Ramos (cell line): ENCODE measurements at regions not wholly inside any gene's neighbourhood (a gene's known extent, or its start where the extent isn't known, plus 50 kb on each side); places are given as distances from the start of the nearest gene placed in this dataset.

ENCODE experiments used
- in situ Hi-C: fragments of 300-500 bp; cut with MboI; formaldehyde crosslinking; loops from one replicate; pipeline ENCODE4 v1.14.3; 2022; ENCODE audit warnings: low sequenced_read_pairs; ENCODE audit not compliant: unreplicated experiment

DNA sequence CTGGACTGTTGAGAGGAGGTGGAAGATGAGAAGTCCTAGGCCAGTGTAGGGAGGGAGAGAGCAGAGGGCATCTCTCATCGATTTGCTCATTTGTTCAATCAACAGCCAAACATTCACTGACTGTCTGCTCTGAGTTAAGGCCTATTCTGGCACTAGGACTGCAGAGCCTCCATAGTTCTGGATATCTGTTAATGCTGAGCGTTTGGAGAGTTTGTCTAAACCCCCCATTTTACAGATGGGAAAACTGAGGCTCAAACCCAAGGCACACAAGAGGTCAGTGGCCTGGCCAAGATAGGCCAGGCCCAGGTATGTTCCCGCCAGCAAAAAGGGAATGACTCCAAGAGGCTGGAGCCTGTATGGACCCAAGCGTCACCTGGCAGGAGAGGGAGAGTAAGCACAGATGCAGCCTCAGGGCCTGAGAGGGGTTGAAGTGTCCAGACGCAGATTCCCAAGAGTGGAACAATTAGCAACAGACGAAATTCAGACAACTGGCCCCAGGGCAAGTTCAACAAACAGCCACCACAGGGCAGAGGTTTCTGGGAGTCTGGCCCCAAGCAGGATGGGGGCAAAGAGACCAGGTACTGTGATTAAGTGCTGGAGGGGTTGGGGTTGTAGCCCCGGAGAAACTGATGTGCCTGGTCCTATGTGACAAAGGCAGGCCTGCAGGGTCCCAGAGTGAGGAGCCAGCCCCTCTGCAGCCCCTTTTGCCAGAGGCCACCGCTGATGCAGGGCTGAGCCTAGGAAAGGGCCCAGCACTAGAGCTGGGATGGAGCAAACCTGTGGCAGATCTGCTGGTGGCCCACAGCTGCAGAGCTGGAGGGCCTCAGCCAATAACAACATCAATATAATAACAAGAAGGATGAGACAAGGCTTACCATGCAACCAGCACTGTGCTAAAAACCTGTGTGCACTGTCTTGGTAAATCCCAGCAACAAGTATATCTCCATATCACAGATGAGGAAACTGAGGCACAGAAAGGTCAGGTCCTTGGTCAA is 245.1 kb upstream of the TLE3 start:
- in situ Hi-C loops, result no loop called here

DNA sequence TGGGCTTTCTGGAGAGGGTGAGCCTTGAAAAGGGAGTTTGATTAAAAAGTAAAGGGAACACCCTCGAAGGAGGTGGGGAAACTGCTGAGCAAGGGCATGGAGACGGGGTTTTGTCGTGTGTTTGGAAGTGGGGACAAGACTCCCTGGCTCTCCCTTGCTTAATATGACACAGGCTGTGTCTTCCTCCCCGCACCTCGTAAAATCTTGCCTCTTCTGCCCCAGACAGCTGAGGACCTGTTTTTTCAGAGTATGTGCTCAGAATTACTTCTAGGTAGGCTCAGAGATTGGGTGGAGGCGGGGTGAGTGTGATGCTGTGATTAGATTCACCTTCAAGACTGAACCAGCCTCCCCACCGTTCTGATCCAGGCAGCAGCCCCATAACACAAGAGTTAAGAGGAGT is 244.4 kb upstream of the TLE3 start:
- in situ Hi-C loops, result no loop called here

DNA sequence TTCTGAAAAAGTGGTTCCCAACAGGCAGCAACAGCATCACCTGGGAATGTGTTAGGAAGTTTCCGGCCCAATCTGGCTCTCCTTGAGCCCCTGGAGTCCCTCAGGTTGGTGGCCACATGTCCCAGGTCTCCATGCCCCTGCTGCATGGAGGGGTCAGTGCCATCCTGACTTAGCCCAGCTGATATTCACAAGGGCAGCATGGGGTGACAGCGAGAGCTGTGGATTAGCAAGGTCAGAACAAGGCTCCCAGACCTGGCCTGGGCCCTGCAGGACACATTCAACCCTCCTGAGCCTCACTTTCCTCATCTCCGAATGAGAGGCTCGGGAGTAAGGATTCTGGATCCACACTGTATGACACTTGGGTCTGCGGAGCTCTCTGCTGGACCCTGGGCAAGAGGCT is 243.8 kb upstream of the TLE3 start:
- in situ Hi-C loops, result no loop called here

DNA sequence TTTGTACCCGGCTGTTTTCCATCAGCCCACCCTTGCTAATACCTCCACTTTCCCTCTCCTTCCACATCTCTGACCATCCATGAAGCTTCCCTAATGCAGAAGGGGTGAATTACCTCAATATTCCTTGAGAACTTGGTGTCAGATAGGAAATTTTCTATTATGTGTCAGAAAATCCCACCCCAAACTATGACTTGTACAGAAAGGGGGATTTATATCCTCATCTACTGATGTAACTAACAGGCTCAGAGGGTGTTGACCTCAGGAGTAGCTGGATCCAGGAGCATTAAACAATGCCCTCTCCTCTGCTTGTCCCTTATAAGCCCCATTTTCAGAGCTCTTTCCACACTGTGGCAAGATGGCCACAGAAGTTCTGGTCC is 242.8 kb upstream of the TLE3 start:
- in situ Hi-C loops, result no loop called here

DNA sequence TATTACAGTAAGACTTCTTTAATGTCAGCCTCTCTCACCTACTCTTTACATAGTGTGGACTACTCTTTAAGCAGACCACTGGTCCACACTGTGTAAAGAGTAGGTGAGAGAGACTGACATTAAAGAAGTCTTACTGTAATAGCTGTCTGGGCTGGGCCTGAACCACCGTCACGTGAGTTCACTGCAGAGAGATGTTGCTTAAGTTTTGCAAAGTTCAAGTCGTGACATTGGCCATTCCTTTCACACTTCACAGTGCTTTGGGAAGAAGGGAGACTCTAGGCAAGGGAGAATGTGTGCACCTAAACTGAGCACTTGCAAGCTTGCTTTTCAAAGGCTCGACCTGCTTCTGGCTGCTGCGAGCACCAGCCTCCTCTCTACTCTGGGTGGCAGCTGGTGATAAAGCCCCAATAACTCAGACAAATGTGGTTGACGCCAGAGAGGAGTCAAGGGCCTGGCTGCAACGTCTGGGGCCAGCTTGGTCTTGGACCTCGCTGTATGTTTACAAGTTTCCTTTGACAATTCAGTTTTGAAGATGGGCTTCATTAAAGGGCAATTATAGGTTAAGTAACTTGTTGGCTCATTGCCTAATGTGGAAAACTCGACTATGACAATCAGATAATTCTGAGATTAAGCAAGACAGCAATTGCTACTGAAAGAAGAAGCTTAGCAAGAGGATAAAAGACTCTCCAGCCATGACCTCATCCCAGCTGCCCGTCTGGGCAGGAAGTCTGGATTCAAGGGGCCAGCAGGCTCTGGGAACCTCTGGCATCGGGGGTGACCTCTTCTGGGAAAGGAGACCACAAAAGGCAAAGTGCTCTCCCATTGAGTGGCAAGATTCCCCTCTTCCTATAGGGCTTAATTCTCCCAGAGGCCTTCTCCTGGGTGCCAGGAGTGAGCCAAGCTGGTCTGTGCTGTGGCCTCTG is 242.1 kb upstream of the TLE3 start:
- in situ Hi-C loops, result no loop called here

DNA sequence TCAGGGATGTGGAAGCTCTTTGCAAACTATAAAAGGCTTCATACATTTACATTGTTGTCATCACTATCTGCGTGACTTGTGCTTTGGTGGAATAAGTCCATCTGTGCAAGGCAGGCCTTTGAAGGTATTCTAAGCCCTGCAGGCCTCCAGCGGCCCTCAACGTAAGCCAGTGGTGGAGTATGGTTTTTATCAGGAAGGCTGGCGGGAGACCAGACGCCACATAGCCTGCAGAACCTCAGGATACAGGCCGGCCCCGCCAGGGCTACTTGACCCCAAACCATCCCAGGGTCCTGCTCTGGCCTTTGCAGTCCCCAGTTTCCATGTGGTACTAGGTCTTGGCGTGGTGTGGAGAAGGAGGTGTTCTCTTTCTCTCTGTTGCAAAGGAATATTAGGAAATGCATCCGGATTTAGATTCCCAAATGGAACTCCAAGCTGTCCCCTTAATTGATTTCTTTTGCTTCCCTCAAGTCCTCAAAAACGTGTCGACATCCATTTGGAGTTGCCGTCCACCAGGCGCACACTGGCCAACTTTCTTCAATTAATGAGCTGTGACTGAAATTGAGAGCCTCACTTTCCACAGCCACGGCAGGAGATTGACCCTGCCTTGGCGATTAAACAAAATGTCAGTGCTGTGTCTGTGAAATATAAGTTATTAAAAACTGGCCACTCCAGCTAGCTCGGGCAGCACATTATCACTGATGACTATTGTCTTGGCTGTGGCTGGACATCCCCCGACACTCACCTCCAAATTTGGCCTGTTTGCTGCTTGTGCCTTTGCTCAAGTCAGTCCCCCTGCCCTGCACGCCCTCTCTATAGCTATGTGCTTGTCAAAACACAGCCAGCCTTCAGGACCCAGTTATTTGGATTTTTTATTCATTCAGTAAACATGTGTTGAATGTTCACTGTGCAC is 239.8 kb upstream of the TLE3 start:
- in situ Hi-C loops, result no loop called here

DNA sequence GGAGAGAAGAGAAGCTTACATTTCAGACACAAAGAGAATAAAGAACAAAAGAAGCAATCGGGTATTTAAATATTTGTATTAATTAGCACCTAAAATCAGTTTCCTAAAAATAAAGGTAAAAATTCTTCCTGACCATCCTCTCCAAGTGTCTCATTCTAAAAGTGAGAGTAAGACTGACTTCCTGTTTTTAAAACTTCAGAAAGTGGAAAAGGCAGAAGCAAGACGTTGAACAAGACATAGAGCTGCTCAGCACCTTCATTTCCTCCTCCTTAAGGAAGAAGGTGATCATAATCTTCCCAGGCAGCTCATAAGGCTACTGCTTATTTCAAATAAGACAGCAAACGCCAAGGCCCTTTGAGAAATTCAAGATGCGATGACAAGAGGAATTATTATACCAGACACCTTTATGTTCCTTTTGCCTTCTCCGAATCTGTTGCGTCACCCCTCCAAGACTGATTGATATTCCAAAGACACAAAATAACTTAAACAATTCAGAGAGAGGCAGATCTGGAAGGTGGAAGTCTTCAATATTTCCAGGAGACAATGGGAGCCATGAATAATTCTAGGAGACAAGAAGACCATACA is 238.8 kb upstream of the TLE3 start:
- in situ Hi-C loops, result no loop called here

DNA sequence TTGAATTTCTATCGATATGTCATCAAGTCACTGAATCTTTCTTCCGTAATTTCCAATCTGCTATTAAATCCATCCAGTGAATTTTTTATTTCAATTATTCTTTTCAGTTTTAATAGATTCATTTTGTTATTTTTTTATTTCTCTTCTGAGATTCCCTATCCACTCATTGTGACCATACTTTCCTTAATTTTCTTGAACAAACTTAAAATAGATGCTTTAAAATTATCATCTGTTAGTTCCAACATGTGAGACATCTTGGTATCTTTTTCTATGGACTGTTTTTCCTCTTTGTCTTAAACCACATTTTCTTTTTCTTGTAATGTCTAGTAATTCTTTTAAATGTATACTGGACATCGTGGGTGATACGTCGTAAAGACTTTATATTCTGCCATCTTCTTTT is 236.6 kb upstream of the TLE3 start:
- in situ Hi-C loops, result no loop called here

DNA sequence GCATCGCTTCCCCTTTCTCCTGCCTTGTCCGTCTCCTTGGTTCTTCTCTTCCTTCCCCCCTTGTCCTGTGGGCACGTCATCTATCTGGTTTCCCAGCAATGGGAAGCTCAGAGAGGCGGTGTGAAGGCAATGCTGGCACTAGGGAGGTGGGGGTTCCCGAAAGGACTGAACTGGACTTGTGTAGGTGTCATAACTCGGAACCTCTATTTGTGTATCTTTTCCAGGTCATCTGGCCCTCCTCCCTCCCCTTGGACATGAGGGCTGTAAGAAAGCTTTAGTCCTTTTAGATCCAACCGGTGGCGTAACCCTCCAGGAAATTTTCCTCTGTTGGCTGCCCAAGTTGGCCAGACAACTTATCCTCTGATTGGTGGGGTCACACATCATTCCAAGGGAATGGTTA is 231.5 kb upstream of the TLE3 start:
- in situ Hi-C loops, result no loop called here

DNA sequence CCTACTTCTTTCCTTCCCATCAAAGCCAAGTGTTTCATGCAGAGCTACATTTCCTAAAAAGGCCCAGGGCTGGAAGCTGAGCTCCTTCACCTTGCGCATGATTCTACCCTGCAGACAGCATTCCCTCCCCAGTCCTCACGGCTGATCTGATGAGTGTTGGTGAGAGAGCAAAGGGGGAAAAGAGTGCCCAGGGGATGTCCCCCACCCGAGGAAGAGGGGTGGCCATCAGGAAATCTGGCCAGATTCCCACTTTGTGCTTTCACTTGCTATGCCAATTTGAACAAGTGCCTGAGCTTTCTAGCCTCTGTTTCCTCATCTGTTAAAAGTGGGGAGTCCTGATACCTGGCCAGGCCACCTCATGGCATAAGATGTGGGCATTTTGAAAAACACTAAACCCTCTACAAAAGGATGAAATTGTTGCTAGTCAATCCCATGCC is 231.0 kb upstream of the TLE3 start:
- in situ Hi-C loops, result no loop called here

DNA sequence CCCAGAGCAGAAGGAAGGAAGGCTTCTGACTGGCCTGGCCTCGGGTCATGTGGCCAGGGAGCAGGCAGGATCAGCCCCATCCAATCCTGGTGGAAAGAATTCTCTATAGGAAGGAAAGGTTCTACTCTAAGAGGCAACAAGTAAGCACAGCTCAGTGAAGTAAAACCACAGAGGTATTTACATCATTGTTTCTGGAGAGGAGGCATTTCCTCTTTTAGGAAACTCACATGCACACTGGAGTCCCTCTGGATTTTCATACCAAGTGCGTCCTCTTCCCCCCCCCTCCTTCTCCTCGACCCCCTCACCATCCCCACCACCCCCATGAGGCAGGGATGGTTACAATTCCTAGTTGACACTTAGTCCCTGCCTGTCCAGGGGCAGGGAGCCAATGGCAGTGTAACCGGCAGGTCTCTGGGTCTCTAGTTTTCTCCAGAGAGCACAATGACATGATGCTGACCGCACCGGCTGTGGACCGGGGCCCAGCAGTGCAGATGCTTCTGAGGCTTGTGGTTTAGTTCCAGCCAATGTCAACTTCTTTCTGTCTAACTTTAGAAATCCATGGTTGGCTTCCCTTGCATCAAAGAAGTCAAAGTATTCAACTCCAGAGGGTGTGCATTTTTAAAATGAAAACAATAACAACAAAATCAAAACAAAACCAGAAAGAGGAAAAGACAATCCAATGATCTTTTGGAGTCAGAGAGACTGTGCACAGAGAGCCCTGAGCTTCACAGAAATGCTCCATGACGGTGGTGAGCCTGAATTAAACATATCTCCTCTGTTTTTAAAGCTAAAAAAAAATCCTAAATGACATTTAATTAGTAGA is 230.3 kb upstream of the TLE3 start:
- in situ Hi-C loops, result no loop called here

DNA sequence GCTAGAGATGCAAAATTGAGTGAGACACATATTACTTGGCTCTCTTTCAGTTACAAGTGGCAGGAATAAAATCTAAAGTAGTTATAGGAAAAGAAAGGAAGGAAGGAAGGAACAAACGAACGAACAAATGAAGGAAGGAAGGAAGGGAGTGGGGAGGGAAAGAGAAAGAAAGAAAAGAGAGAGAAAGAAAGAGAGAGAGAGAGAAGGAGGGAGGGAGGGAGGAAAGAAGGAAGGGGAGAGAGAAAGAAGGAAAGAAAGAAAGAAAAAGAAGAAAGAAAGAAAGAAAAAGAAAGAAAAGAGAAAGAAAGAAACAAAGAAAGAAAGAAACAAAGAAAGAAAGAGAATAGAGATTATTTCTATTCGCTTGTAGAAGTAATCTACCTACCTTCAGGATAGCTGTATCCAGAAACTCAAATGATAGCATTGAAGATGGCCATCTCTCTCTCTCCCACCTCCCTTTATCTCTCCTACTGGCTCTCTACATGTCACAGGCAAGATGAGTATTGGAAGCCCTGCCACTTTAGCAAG is 229.7 kb upstream of the TLE3 start:
- in situ Hi-C loops, result no loop called here

DNA sequence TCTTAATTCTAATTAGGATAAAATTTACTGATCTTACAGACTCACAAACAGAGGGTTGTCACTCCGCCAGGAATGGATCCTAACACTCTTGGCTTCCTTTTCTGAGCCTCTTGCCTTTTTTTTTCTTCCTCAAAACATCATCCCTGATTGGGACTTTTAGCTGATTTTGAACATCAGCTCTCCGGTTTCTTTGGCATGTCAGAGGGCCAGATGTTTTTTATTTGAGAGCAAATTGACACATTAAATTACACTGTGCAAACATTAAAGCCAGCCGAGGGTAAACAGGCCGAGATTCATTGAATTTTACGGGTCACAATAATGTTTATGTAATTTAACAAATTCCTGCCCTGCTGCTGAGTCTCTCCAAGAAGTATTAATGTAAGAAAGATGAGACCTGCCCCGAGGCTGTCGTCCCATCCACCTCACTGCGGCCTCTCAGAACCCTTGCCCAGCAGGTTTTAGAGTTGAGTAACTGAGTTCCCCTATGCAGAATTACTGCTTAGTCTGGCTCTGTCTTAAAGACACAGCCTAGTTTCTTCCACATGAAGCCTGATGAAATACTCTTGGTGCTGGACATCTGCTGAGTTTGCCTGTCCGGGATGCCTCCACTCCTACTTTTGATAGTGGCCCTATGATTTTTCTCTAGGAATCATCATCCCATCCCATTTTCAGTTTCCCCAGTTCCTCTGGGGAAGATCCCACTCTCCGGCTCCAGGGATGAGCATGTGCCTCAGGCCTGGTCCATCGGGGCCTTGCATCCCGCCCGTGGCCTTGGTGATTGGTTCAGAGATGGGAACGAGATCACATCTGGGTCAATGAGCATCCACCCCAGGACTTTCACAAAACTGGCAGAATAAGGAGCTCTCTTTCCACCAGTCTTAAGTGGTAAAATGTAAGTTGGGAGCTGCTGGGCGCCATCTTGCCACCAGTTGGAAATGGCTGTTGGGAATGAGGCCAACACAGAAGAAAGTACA is 226.6 kb upstream of the TLE3 start:
- in situ Hi-C loops, result no loop called here

DNA sequence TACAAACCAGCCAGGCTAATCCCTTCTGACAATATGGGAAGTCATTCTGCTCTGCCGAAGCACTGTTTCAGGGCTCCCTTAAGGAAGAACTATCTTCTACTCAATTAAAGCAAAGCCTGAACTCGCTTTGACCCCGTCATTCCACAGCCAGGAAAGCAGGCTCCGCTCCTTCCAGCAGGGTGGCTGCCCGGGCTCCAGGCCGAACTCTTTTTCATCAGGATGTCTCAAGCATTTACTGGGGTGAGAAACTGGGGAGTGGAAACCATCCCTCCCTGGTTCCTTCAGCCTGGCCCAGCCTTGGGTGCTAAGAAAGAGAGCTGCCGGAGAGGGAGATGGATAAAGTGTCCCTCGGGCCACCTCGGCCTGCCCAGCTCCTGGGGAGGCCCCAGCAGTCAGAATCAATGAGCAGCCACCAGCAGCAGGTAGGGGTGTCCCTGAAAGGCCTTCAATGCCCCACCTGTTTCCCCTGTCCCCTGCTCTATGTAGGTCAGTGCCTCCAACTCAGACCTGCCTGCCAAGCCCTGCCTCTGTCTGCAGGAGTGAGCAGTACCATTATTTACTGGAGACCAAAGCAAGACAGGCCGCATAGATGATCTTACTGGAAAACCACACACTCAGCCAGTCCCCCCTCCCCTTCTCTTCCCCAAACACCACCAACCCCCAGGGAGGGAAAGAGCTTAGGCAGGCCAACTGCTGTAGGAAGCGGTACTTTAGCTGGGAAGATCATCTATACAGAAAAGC is 225.6 kb upstream of the TLE3 start:
- in situ Hi-C loops, result no loop called here

DNA sequence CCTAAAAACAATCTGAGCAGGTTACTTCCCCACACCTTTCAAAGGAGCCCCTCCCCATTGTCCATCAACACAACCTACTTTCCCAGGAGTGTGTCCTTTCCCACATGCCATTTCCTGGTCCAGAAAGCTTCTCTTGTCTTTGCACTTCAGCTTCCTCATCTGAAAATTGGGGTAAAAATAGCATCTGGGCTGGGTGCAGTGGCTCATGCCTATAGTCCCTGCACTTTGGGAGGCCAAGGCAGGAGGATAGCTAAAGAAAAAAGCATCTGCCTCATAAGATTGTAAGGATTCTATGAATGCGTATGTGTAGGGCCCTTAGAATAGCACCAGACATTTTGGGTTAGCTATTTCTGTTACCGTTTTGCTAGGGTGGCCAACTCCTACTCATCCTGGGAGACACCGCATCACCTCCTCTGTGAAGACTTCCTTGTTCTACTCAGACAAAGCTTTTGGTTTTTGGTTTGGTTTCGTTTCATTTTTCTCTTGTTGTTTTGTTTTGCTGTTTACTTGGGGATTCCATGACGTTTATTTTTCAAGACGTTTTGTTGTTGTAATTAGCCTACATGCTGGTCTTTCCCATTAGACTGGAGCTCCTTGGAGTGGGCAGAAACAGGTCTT is 224.4 kb upstream of the TLE3 start:
- in situ Hi-C loops, result no loop called here

DNA sequence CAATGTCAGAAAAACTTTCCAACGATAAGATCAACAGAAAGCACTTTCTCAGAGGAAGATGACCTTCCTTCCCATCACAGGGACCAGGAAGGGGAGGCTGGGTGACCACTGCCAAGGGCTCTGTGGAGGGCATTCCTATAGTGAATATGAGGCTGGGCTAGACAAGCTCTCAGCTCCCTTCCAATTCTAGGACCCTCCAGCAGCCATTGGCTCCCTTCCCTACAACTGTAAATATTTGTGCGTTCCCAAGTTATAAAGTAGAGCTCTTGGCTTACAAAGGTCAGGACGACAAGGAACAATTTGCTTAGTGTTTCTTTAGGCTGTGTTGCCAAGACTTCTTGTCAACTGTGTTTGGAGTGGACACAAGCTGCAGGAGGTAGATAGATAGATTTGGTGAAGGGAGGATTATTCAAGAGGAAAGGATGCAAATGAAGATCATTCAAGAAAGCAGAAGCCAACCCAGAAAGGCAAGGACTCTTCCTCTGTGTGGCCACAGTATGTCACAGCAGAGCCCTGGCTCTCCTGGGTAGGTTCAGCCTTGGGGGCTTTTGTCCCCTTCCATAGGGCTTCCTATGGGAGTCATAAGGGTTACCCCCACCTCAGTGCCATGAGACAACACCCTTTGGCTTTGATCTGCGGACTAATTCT is 223.6 kb upstream of the TLE3 start:
- in situ Hi-C loops, result no loop called here
